Stomach (tissue), 8 donors: ENCODE measurements at regions not wholly inside any gene's neighbourhood (a gene's known extent, or its start where the extent isn't known, plus 50 kb on each side); places are given as distances from the start of the nearest gene placed in this dataset.

ENCODE experiments used
- DNase-seq, 2 donors: peaks; one replicate each; pipeline versions ENCODE4 v3.0.0 to v3.0.0-alpha.2; 2013 to 2019
- H3K27ac ChIP-seq, 5 donors: fragments of 200-600 bp in 4 of 5; sonication (generic) in 4 of 5; one replicate each; pipeline ENCODE4 v1.5.1; 2013 to 2019; ENCODE audit warnings: mild to moderate bottlenecking in 1 of 5, moderate library complexity in 1 of 5
- H3K27me3 ChIP-seq, 3 donors: fragments of 200-600 bp; sonication (generic); one replicate each; pipeline ENCODE4 v1.5.1; 2017 to 2019; ENCODE audit warnings: mixed run types in 1 of 3
- H3K36me3 ChIP-seq, 4 donors: fragments of 200-600 bp; sonication (generic); 1 replicate in 3 of 4; 2 replicates in 1 of 4; pipeline ENCODE4 v1.5.1; 2016 to 2019
- H3K4me1 ChIP-seq, 4 donors: fragments of 200-600 bp; sonication (generic); one replicate each; pipeline ENCODE4 v1.5.1; 2016 to 2019
- H3K4me3 ChIP-seq, 4 donors: fragments of 200-600 bp; sonication (generic) in 3 of 4; one replicate each; pipeline ENCODE4 v1.5.1; 2016 to 2019; ENCODE audit warnings: mild to moderate bottlenecking in 1 of 4
- H3K9me3 ChIP-seq, 4 donors: fragments of 200-600 bp; sonication (generic); one replicate each; pipeline ENCODE4 v1.5.1; 2016 to 2019
- EP300 ChIP-seq: sonication (generic); formaldehyde crosslinking; IDR thresholded peaks from one replicate; pipeline ENCODE4 v1.6.1; 2017; ENCODE audit warnings: antibody characterized with exemption
- POLR2A ChIP-seq, 4 donors: fragments of 450-650 bp; IDR thresholded peaks; one replicate each; pipeline ENCODE4 v1.6.1; 2016; ENCODE audit warnings: antibody characterized with exemption in 4 of 4, control low read depth in 2 of 4, mild to moderate bottlenecking in 1 of 4, moderate library complexity in 1 of 4
- POLR2AphosphoS5 ChIP-seq, 3 donors: sonication (generic); formaldehyde crosslinking; IDR thresholded peaks; one replicate each; pipeline ENCODE4 v1.6.1; 2016; ENCODE audit warnings: antibody characterized with exemption in 3 of 3
- WGBS, 5 donors: extraction: QIAGEN DNeasy Blood & Tissue Kit in 3 of 5; methylation state at CpG; one replicate each; pipeline versions ENCODE4 v1.1.5 to v1.1.7; 2013 to 2018; 5-methylcytosine and 5-hydroxymethylcytosine counted together
- intact Hi-C: fragments of 100-400 bp; cut with DNase I; formaldehyde crosslinking; loops from one replicate; pipeline ENCODE4 v1.15.1; 2023; ENCODE audit warnings: low total_unique reads
- TF ChIP-seq, protein P1 (sequence below), 7 experiments: fragments of 450-650 bp in 4 of 7; fragments of 200-600 bp in 3 of 7; sonication (generic) in 3 of 7; IDR thresholded peaks; one replicate each; pipeline ENCODE4 v1.5.1; 2016 to 2019; ENCODE audit warnings: antibody characterized with exemption in 7 of 7, control low read depth in 2 of 7, mild to moderate bottlenecking in 1 of 7
- donor health status: healthy with polysubstance abuse.
- donor health status: Bipolar disorder and iron deficiency.
- donor health status: healthy.

DNA sequence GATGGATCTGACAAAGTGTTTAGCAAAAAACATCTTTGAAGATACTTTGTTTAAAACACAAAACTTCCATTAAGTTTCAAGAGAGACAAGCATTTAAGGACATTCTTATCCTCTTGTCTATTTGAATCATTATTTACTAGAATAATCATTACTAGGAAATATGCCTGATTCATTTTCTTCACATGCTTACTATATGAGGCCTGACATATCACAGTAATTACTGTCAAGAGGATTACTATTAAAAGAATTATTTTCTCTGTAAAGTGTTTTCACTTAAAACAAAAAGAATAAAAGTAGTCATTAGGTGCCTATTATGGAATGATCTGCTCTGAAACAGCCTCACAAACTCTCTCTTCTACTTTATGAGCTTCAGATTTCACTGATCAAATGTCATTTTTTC is 402.1 kb upstream of the MGAT4C start:
- Histone ChIP-seq H3K4me3 (no peak overlapping the region), H3K27ac (no peak overlapping the region), H3K9me3 (no peaks in the 10 kb centered on the region), H3K27me3 (no peaks in the 10 kb centered on the region), H3K36me3 (no peaks in the 10 kb centered on the region), H3K4me1 (no peaks in the 10 kb centered on the region)
- TF ChIP-seq POLR2A (IDR thresholded peaks at IDR 0.05) (no peak), EP300 (no peak), POLR2AphosphoS5 (IDR thresholded peaks at IDR 0.05) (no peak)
- TF ChIP-seq, protein P1, sequence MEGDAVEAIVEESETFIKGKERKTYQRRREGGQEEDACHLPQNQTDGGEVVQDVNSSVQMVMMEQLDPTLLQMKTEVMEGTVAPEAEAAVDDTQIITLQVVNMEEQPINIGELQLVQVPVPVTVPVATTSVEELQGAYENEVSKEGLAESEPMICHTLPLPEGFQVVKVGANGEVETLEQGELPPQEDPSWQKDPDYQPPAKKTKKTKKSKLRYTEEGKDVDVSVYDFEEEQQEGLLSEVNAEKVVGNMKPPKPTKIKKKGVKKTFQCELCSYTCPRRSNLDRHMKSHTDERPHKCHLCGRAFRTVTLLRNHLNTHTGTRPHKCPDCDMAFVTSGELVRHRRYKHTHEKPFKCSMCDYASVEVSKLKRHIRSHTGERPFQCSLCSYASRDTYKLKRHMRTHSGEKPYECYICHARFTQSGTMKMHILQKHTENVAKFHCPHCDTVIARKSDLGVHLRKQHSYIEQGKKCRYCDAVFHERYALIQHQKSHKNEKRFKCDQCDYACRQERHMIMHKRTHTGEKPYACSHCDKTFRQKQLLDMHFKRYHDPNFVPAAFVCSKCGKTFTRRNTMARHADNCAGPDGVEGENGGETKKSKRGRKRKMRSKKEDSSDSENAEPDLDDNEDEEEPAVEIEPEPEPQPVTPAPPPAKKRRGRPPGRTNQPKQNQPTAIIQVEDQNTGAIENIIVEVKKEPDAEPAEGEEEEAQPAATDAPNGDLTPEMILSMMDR (IDR thresholded peaks at IDR 0.05), result no peak
- intact Hi-C loops, result no loop called here
- DNase-seq, result no peak

DNA sequence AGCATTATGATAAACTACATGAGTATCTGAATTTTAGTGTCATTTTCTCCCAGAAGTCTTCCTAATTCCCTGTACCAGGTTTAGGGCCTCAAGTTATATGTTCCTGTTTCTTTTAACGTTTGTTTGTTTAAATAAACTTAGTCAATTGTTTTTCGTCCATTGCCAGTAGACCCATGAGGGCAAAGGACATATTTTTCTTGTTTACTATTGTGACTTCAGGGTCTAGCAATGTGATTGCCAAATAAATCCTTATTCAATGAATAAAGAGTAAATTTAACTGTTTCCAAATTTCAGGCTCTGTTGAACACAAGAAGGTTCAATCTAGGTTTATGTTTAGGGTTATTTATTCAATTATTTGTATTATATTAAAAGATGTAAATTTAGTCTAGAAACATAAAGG is 391.6 kb upstream of the MGAT4C start:
- WGBS, 5 donors, result 41 to 65% (median 52%) methylated on average over 2 of the region's 2 CpGs
- H3K4me1 ChIP-seq, result no peaks in the 10 kb centered on the region
- H3K4me3 ChIP-seq, result no peak overlapping the region
- H3K9me3 ChIP-seq, result no peaks in the 10 kb centered on the region
- TF ChIP-seq EP300, result no peak
- H3K27me3 ChIP-seq, result no peaks in the 10 kb centered on the region
- H3K27ac ChIP-seq, result no peak overlapping the region
- no peak for DNase-seq
- no peaks in the 10 kb centered on the region for H3K36me3 ChIP-seq
- intact Hi-C loops, result no loop called here

DNA sequence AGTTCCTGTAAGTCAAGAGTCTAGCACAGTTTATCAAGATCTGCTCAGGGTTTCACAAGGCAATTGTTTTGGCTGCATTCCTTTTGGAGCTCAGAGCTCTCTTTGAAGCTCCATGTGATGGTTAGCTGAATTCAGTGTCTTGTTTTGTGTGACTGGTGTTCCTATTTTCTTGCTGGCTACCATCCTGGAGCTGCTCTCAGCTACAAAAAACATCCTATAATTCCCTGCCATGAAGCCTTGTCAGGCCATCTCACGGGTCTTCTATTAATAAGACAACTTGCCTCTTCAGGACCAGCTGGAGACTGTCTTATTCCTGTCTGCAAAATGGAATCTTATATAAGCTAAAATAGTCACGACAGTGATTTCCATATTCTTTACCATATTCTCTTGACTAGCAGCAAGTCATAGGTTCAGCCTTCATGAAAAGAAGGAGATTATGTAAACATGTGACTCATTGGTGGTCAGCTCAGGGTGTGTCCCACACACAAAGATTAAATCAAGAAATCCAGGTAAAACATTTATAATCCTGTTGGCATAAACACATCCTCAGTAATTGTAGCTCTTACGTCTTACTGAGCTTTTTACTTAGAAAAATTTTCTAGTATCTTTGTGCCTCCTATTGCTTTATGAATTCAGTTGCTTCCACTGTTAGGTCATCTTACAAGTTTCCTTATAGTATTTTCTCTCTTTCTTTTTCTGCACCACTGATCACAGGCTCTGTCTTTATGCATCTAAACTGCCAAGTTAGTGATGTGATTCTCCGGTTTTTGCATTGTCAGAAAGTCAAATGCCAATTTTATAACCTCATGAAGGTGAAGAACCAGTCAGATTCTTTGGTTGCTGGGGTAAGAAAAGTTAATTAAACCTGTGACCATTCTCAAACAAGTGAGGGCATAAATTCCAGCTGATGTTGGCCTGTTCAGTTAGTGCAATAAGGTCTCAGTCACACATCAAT is 378.5 kb upstream of the MGAT4C start:
- H3K4me3 ChIP-seq, result no peak overlapping the region
- no peak overlapping the region for H3K27ac ChIP-seq
- no peaks in the 10 kb centered on the region for H3K36me3 ChIP-seq
- no peaks in the 10 kb centered on the region for H3K27me3 ChIP-seq
- DNase-seq, result no peak
- H3K9me3 ChIP-seq, result no peaks in the 10 kb centered on the region
- TF ChIP-seq EP300, result no peak
- no peak for TF ChIP-seq POLR2A (IDR thresholded peaks at IDR 0.05)
- TF ChIP-seq, protein P1 (IDR thresholded peaks at IDR 0.05), result no peak
- TF ChIP-seq POLR2AphosphoS5 (IDR thresholded peaks at IDR 0.05), result no peak
- no peaks in the 10 kb centered on the region for H3K4me1 ChIP-seq
- WGBS, 5 donors, result 49 to 59% (median 57%) methylated on average over 4 of the region's 4 CpGs
- intact Hi-C loops, result no loop called here

DNA sequence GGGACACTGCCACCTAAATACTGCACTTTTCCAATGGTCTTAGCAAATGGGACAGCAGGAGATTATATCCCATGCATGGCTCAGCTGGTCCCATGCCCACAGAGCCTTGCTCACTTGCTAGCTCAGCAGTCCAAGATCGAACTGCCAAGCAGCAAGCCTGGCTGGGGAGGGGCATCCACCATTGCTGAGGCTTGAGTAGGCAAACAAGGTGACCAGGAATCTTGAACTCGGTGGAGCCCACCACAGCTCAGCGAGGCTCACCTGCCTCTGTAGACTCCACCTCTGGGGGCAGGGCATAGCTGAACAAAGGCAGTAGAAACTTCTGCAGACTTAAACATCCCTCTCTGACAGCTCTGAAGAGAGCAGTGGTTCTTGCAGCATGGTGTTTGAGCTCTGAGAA is 370.8 kb upstream of the MGAT4C start:
- H3K4me3 ChIP-seq, result no peak overlapping the region
- TF ChIP-seq POLR2A (IDR thresholded peaks at IDR 0.05), result no peak
- TF ChIP-seq, protein P1 (IDR thresholded peaks at IDR 0.05), result no peak
- no peak for TF ChIP-seq EP300
- TF ChIP-seq POLR2AphosphoS5 (IDR thresholded peaks at IDR 0.05), result no peak
- no peaks in the 10 kb centered on the region for H3K36me3 ChIP-seq
- H3K27me3 ChIP-seq, result no peaks in the 10 kb centered on the region
- no peak overlapping the region for H3K27ac ChIP-seq
- no peaks in the 10 kb centered on the region for H3K4me1 ChIP-seq
- WGBS, 5 donors, result 80 to 91% (median 84%) methylated on average over 1 to 3 of the region's 3 CpGs
- no peak for DNase-seq
- intact Hi-C loops, result no loop called here
- peaks cover 0 to 66% (median 16%) of the 10 kb centered on the region in 4 donors for H3K9me3 ChIP-seq

DNA sequence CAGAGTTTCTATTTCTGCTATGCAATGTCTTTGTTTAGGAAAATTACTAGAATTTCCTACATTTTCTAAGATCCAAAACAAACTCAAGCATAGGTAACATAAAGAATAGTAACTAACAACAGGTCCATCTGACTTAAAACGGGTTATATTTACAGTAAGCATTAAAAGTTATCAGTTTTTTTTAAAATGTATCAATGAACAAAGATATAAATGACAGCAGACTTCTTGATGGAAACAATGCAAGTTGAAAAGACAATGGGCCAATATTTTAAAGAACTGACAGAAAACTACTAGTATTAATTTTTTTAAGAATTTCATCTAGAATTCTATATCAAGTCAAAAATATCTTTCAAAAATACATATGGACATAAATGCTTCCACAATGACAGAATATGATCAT is 367.1 kb upstream of the MGAT4C start:
- Histone ChIP-seq H3K36me3 (no peaks in the 10 kb centered on the region), H3K9me3 (peaks cover 0 to 59% (median 13%) of the 10 kb centered on the region in 4 donors), H3K27ac (no peak overlapping the region), H3K27me3 (no peaks in the 10 kb centered on the region), H3K4me3 (no peak overlapping the region), H3K4me1 (no peaks in the 10 kb centered on the region)
- 55 to 67% (median 63%) methylated on average over 1 of the region's 1 CpG for WGBS, 5 donors
- DNase-seq, result no peak
- intact Hi-C loops, result no loop called here
- TF ChIP-seq EP300 (no peak), POLR2AphosphoS5 (IDR thresholded peaks at IDR 0.05) (no peak), POLR2A (IDR thresholded peaks at IDR 0.05) (no peak)
- TF ChIP-seq, protein P1 (IDR thresholded peaks at IDR 0.05), result no peak
